ENCODE measurements at regions not wholly inside any gene's neighbourhood (a gene's known extent, or its start where the extent isn't known, plus 50 kb on each side); places are given as distances from the start of the nearest gene placed in this dataset.

GRCh38 chr22:47647720-47648119 is 885.3 kb downstream of the TBC1D22A start:
- TF ChIP-seq CTCF (IDR thresholded peaks at IDR 0.05) (no peak), POLR2A (IDR thresholded peaks at IDR 0.05) (no peak)
- no peaks in the 10 kb centered on the region for H3K4me1 ChIP-seq
- DNase-seq, result no peak
- no peak overlapping the region for H3K4me3 ChIP-seq
- no peak overlapping the region for H3K27ac ChIP-seq
- WGBS, 2 donors, result 90 to 92% methylated on average over 5 of the region's 5 CpGs
- no peaks in the 10 kb centered on the region for H3K9me3 ChIP-seq
- H3K36me3 ChIP-seq, result no peaks in the 10 kb centered on the region
- peaks cover 0 to 21% (median 0%) of the 10 kb centered on the region in 4 donors for H3K27me3 ChIP-seq
- intact Hi-C loops (cut with DNase I), result no loop called here

GRCh38 chr22:47647181-47647580 is 884.7 kb downstream of the TBC1D22A start:
- 68 to 76% methylated on average over 3 of the region's 3 CpGs for WGBS, 2 donors
- no peak for DNase-seq
- TF ChIP-seq CTCF (IDR thresholded peaks at IDR 0.05), result no peak
- no peak overlapping the region for H3K4me3 ChIP-seq
- H3K4me1 ChIP-seq, result no peaks in the 10 kb centered on the region
- H3K36me3 ChIP-seq, result no peaks in the 10 kb centered on the region
- H3K27ac ChIP-seq, result no peak overlapping the region
- H3K9me3 ChIP-seq, result no peaks in the 10 kb centered on the region
- peaks cover 0 to 21% (median 0%) of the 10 kb centered on the region in 4 donors for H3K27me3 ChIP-seq
- intact Hi-C loops (cut with DNase I), result no loop called here

- H3K4me3 ChIP-seq, result no peak overlapping the region
- DNase-seq, result no peak
- H3K27me3 ChIP-seq, result peaks cover 0 to 25% (median 0%) of the 10 kb centered on the region in 4 donors
- H3K36me3 ChIP-seq, result no peaks in the 10 kb centered on the region
- intact Hi-C loops (cut with DNase I), result no loop called here
- H3K9me3 ChIP-seq, result no peaks in the 10 kb centered on the region
- H3K4me1 ChIP-seq, result no peaks in the 10 kb centered on the region
- TF ChIP-seq POLR2A (IDR thresholded peaks at IDR 0.05), result no peak
- TF ChIP-seq CTCF (IDR thresholded peaks at IDR 0.05), result no peak
- no peak overlapping the region for H3K27ac ChIP-seq
- WGBS, 2 donors, result 56 to 66% methylated on average over 2 of the region's 2 CpGs
Measured at GRCh38 chr22:47645923-47646322, 883.5 kb downstream of the TBC1D22A start.

- TF ChIP-seq CTCF (IDR thresholded peaks at IDR 0.05) (no peak), POLR2A (IDR thresholded peaks at IDR 0.05) (no peak)
- Histone ChIP-seq H3K27me3 (peaks cover 0 to 25% (median 0%) of the 10 kb centered on the region in 4 donors), H3K4me3 (no peak overlapping the region), H3K4me1 (no peaks in the 10 kb centered on the region), H3K27ac (no peak overlapping the region), H3K9me3 (no peaks in the 10 kb centered on the region), H3K36me3 (no peaks in the 10 kb centered on the region)
- intact Hi-C loops (cut with DNase I), result no loop called here
- DNase-seq, result no peak
- 67 to 74% methylated on average over 4 of the region's 4 CpGs for WGBS, 2 donors
Measured at GRCh38 chr22:47645450-47645914, 883.0 kb downstream of the TBC1D22A start.

- Histone ChIP-seq H3K27me3 (peaks cover 0 to 55% (median 0%) of the 10 kb centered on the region in 4 donors), H3K4me3 (no peak overlapping the region), H3K9me3 (peaks cover 0 to 15% (median 0%) of the 10 kb centered on the region in 3 donors), H3K36me3 (no peaks in the 10 kb centered on the region), H3K27ac (no peak overlapping the region), H3K4me1 (no peaks in the 10 kb centered on the region)
- DNase-seq, result no peak
- intact Hi-C loops (cut with DNase I), result no loop called here
- 50 to 67% methylated on average over 5 to 6 of the region's 7 CpGs for WGBS, 2 donors
- TF ChIP-seq POLR2A (IDR thresholded peaks at IDR 0.05) (no peak), CTCF (IDR thresholded peaks at IDR 0.05) (no peak)
Measured at GRCh38 chr22:47634347-47634746, 871.9 kb downstream of the TBC1D22A start.

All from esophagus squamous epithelium (tissue), 5 donors.